Hepatocyte (in vitro differentiated cells): ENCODE measurements at regions not wholly inside any gene's neighbourhood (a gene's known extent, or its start where the extent isn't known, plus 50 kb on each side); places are given as distances from the start of the nearest gene placed in this dataset.

Source experiments
- DNase-seq: peaks from one replicate; pipeline ENCODE4 v3.0.0-alpha.2; 2016; ENCODE audit warnings: low spot score
- H2AFZ ChIP-seq: fragments of 200-600 bp; sonication (generic); 2 replicates; pipeline ENCODE4 v1.6.0; 2016; ENCODE audit warnings: antibody characterized with exemption, mild to moderate bottlenecking
- H3K27ac ChIP-seq: fragments of 200-600 bp; sonication (generic); 2 replicates; pipeline ENCODE4 v1.5.1; 2016; ENCODE audit warnings: mild to moderate bottlenecking
- H3K27me3 ChIP-seq: fragments of 200-600 bp; sonication (generic); 2 replicates; pipeline ENCODE4 v1.6.1; 2016
- H3K36me3 ChIP-seq: fragments of 200-600 bp; sonication (generic); replicated peaks from 2 replicates; pipeline ENCODE4 v1.5.1; 2016; ENCODE audit warnings: low read depth; ENCODE audit not compliant: insufficient read depth
- H3K4me1 ChIP-seq: fragments of 200-600 bp; sonication (generic); 2 replicates; pipeline ENCODE4 v1.5.1; 2016; ENCODE audit warnings: mild to moderate bottlenecking, moderate library complexity; ENCODE audit not compliant: insufficient read depth
- H3K4me2 ChIP-seq: fragments of 200-600 bp; sonication (generic); 2 replicates; pipeline ENCODE4 v1.6.0; 2016
- H3K4me3 ChIP-seq: fragments of 200-600 bp; sonication (generic); 2 replicates; pipeline ENCODE4 v1.5.1; 2016; ENCODE audit warnings: mild to moderate bottlenecking
- H3K79me2 ChIP-seq: fragments of 200-600 bp; sonication (generic); 2 replicates; pipeline ENCODE4 v1.6.0; 2017; ENCODE audit warnings: mild to moderate bottlenecking
- H3K9me2 ChIP-seq: fragments of 200-600 bp; sonication (generic); replicated peaks from 2 replicates; pipeline ENCODE4 v1.6.0; 2017; ENCODE audit warnings: mild to moderate bottlenecking; ENCODE audit not compliant: insufficient read depth
- H3K9me3 ChIP-seq: fragments of 200-600 bp; sonication (generic); 2 replicates; pipeline ENCODE4 v1.5.1; 2016; ENCODE audit warnings: low read depth, mild to moderate bottlenecking
- H4K20me1 ChIP-seq: fragments of 200-600 bp; sonication (generic); 2 replicates; pipeline ENCODE4 v1.6.0; 2016; ENCODE audit warnings: mild to moderate bottlenecking; ENCODE audit not compliant: insufficient read depth, poor library complexity, severe bottlenecking
- CTCF ChIP-seq: fragments of 200-600 bp; sonication (generic); IDR thresholded peaks from 2 replicates; pipeline ENCODE4 v1.5.1; 2016; ENCODE audit warnings: antibody characterized with exemption, mild to moderate bottlenecking; ENCODE audit not compliant: poor library complexity
- EZH2 ChIP-seq: fragments of 200-600 bp; sonication (generic); IDR thresholded peaks from 2 replicates; pipeline ENCODE4 v1.6.1; 2016; ENCODE audit warnings: antibody characterized with exemption, mild to moderate bottlenecking, borderline replicate concordance
- EZH2phosphoT487 ChIP-seq: fragments of 200-600 bp; sonication (generic); IDR thresholded peaks from one replicate; pipeline ENCODE4 v1.6.1; 2018; ENCODE audit warnings: antibody characterized with exemption, mild to moderate bottlenecking, low read depth, moderate library complexity; ENCODE audit not compliant: unreplicated experiment, severe bottlenecking
- WGBS: methylation state at CpG from one replicate; pipeline ENCODE4 v1.1.6; 2016; ENCODE audit warnings: low lambda C conversion rate; ENCODE audit errors: missing lambda C conversion rate; 5-methylcytosine and 5-hydroxymethylcytosine counted together

- H3K79me2 ChIP-seq = no peaks in the 10 kb centered on the region
- TF ChIP-seq CTCF = no peak
- no peak for TF ChIP-seq EZH2
- no peak for TF ChIP-seq EZH2phosphoT487
- no peaks in the 10 kb centered on the region for H4K20me1 ChIP-seq
- H3K9me2 ChIP-seq = no peaks in the 10 kb centered on the region
- no peak overlapping the region for H2AFZ ChIP-seq
- H3K4me3 ChIP-seq = no peak overlapping the region
- WGBS = 95% methylated on average over 5 of the region's 5 CpGs
- H3K27ac ChIP-seq = no peak overlapping the region
- H3K36me3 ChIP-seq = no peaks in the 10 kb centered on the region
- H3K4me1 ChIP-seq = no peaks in the 10 kb centered on the region
- peaks cover 3% of the 10 kb centered on the region for H3K9me3 ChIP-seq
- no peak overlapping the region for H3K4me2 ChIP-seq
- DNase-seq = no peak
- H3K27me3 ChIP-seq = no peaks in the 10 kb centered on the region
These were observed 129.7 kb downstream of the WNT7A start for GRCh38 chr3:13750215-13750614.

- H3K9me3 ChIP-seq = no peaks in the 10 kb centered on the region
- no peak for DNase-seq
- no peaks in the 10 kb centered on the region for H3K79me2 ChIP-seq
- no peak overlapping the region for H2AFZ ChIP-seq
- no peak overlapping the region for H3K4me2 ChIP-seq
- no peaks in the 10 kb centered on the region for H3K36me3 ChIP-seq
- H3K27ac ChIP-seq = no peak overlapping the region
- H3K4me3 ChIP-seq = no peak overlapping the region
- no peaks in the 10 kb centered on the region for H3K4me1 ChIP-seq
- no peak for TF ChIP-seq EZH2phosphoT487
- H3K27me3 ChIP-seq = no peaks in the 10 kb centered on the region
- no peaks in the 10 kb centered on the region for H4K20me1 ChIP-seq
- WGBS = 93% methylated on average over 14 of the region's 14 CpGs
- no peaks in the 10 kb centered on the region for H3K9me2 ChIP-seq
These were observed 130.7 kb downstream of the WNT7A start for GRCh38 chr3:13749063-13749764.

GRCh38 chr3:13748276-13748879 lies 131.5 kb downstream of the WNT7A start:
- H3K79me2 ChIP-seq = no peaks in the 10 kb centered on the region
- no peaks in the 10 kb centered on the region for H3K4me1 ChIP-seq
- DNase-seq = no peak
- no peaks in the 10 kb centered on the region for H4K20me1 ChIP-seq
- H3K36me3 ChIP-seq = no peaks in the 10 kb centered on the region
- no peak overlapping the region for H2AFZ ChIP-seq
- H3K27me3 ChIP-seq = no peaks in the 10 kb centered on the region
- 63% methylated on average over 17 of the region's 17 CpGs for WGBS
- H3K4me2 ChIP-seq = no peak overlapping the region
- H3K9me2 ChIP-seq = no peaks in the 10 kb centered on the region
- no peak overlapping the region for H3K4me3 ChIP-seq
- no peaks in the 10 kb centered on the region for H3K9me3 ChIP-seq
- TF ChIP-seq CTCF = no peak
- TF ChIP-seq EZH2 = no peak
- TF ChIP-seq EZH2phosphoT487 = no peak
- no peak overlapping the region for H3K27ac ChIP-seq

- WGBS = 99% methylated on average over 5 of the region's 5 CpGs
- Histone ChIP-seq H2AFZ (no peak overlapping the region), H3K27ac (no peak overlapping the region), H3K27me3 (no peaks in the 10 kb centered on the region), H3K4me2 (no peak overlapping the region), H4K20me1 (no peaks in the 10 kb centered on the region), H3K9me2 (no peaks in the 10 kb centered on the region), H3K36me3 (no peaks in the 10 kb centered on the region), H3K4me3 (no peak overlapping the region), H3K9me3 (no peaks in the 10 kb centered on the region), H3K4me1 (no peaks in the 10 kb centered on the region), H3K79me2 (no peaks in the 10 kb centered on the region)
- no peak for TF ChIP-seq CTCF
- no peak for DNase-seq
These were observed 132.2 kb downstream of the WNT7A start for GRCh38 chr3:13747627-13748026.
